H9 (cell line): ENCODE measurements at regions not wholly inside any gene's neighbourhood (a gene's known extent, or its start where the extent isn't known, plus 50 kb on each side); places are given as distances from the start of the nearest gene placed in this dataset.

ENCODE experiments used
- DNase-seq: peaks from one replicate; pipeline ENCODE4 v3.0.0-alpha.2; 2017
- H2AFZ ChIP-seq: one replicate; pipeline ENCODE4 v1.6.1; 2013; ENCODE audit warnings: mild to moderate bottlenecking, low read length, control low read depth, moderate library complexity
- H2AK5ac ChIP-seq: 2 replicates; pipeline ENCODE4 v1.6.1; 2013; ENCODE audit warnings: low read length, control low read depth, mixed read lengths; ENCODE audit not compliant: insufficient read length
- H2BK120ac ChIP-seq: one replicate; pipeline ENCODE4 v1.6.1; 2013; ENCODE audit warnings: low read depth, mild to moderate bottlenecking, low read length, control low read depth, inconsistent platforms; ENCODE audit not compliant: poor library complexity, severe bottlenecking
- H2BK12ac ChIP-seq: 2 replicates; pipeline ENCODE4 v1.6.1; 2013; ENCODE audit warnings: low read length, control low read depth, mixed read lengths, low read depth; ENCODE audit not compliant: insufficient read length
- H2BK15ac ChIP-seq: 2 replicates; pipeline ENCODE4 v1.6.1; 2013; ENCODE audit warnings: low read depth, low read length, control low read depth
- H2BK20ac ChIP-seq: one replicate; pipeline ENCODE4 v1.6.1; 2013; ENCODE audit warnings: low read depth, mild to moderate bottlenecking, low read length, control low read depth, inconsistent platforms; ENCODE audit not compliant: poor library complexity, severe bottlenecking
- H2BK5ac ChIP-seq: 2 replicates; pipeline ENCODE4 v1.6.1; 2013; ENCODE audit warnings: low read length, control low read depth, mixed read lengths; ENCODE audit not compliant: insufficient read length
- H3K14ac ChIP-seq: 2 replicates; pipeline ENCODE4 v1.6.1; 2013; ENCODE audit warnings: low read length, control low read depth; ENCODE audit not compliant: insufficient read depth
- H3K18ac ChIP-seq: 2 replicates; pipeline ENCODE4 v1.6.1; 2013; ENCODE audit warnings: low read depth, mild to moderate bottlenecking, mixed read lengths, low read length, control low read depth; ENCODE audit not compliant: insufficient read length
- H3K23ac ChIP-seq: 2 replicates; pipeline ENCODE4 v1.6.1; 2013; ENCODE audit warnings: low read length, control low read depth, mixed read lengths, low read depth; ENCODE audit not compliant: insufficient read length
- H3K23me2 ChIP-seq: 2 replicates; pipeline ENCODE4 v1.6.1; 2013; ENCODE audit warnings: low read depth, mild to moderate bottlenecking, mixed read lengths, low read length, control low read depth; ENCODE audit not compliant: insufficient read length, poor library complexity, severe bottlenecking
- H3K27ac ChIP-seq: 2 replicates; pipeline ENCODE4 v1.5.1; 2013; ENCODE audit warnings: low read length, control low read depth, mixed read lengths, low read depth; ENCODE audit not compliant: insufficient read length
- H3K27me3 ChIP-seq: 2 replicates; pipeline ENCODE4 v1.6.1; 2013; ENCODE audit warnings: low read length, control low read depth, inconsistent platforms; ENCODE audit not compliant: insufficient read depth
- H3K4ac ChIP-seq: 2 replicates; pipeline ENCODE4 v1.6.1; 2013; ENCODE audit warnings: low read depth, mild to moderate bottlenecking, control low read depth, inconsistent platforms, low read length, moderate library complexity
- H3K4me1 ChIP-seq: 2 replicates; pipeline ENCODE4 v1.6.1; 2013; ENCODE audit warnings: low read length, control low read depth, inconsistent platforms; ENCODE audit not compliant: insufficient read depth
- H3K4me2 ChIP-seq: 2 replicates; pipeline ENCODE4 v1.6.1; 2013; ENCODE audit warnings: low read length, control low read depth, mixed read lengths; ENCODE audit not compliant: insufficient read length, insufficient read depth
- H3K56ac ChIP-seq: 2 replicates; pipeline ENCODE4 v1.6.1; 2013; ENCODE audit warnings: low read depth, mild to moderate bottlenecking, mixed read lengths, low read length, control low read depth; ENCODE audit not compliant: insufficient read length
- H3K79me1 ChIP-seq: 2 replicates; pipeline ENCODE4 v1.6.1; 2013; ENCODE audit warnings: low read depth, mild to moderate bottlenecking, moderate library complexity, low read length, control low read depth, inconsistent platforms; ENCODE audit not compliant: insufficient read depth, poor library complexity, severe bottlenecking
- H3K79me2 ChIP-seq: 2 replicates; pipeline ENCODE4 v1.6.1; 2013; ENCODE audit warnings: low read length, control low read depth, inconsistent platforms; ENCODE audit not compliant: insufficient read depth
- H3K9ac ChIP-seq: 2 replicates; pipeline ENCODE4 v1.6.1; 2013; ENCODE audit warnings: low read length, control low read depth, mixed read lengths; ENCODE audit not compliant: insufficient read length; ENCODE audit errors: extremely low read depth
- H3K9me3 ChIP-seq: one replicate; pipeline ENCODE4 v1.6.1; 2013; ENCODE audit warnings: low read depth, low read length, inconsistent platforms; ENCODE audit not compliant: control insufficient read depth
- H3T11ph ChIP-seq: one replicate; pipeline ENCODE4 v1.6.1; 2013; ENCODE audit warnings: mild to moderate bottlenecking, low read length, control low read depth, inconsistent platforms
- H4K20me1 ChIP-seq: one replicate; pipeline ENCODE4 v1.6.1; 2013; ENCODE audit not compliant: control insufficient read depth, insufficient read length, insufficient read depth
- H4K5ac ChIP-seq: 2 replicates; pipeline ENCODE4 v1.6.1; 2013; ENCODE audit warnings: low read depth, mild to moderate bottlenecking, mixed read lengths, low read length, control low read depth; ENCODE audit not compliant: insufficient read length
- H4K8ac ChIP-seq: replicated peaks from 2 replicates; pipeline ENCODE4 v1.6.1; 2013; ENCODE audit warnings: low read length, control low read depth, mixed read lengths, low read depth; ENCODE audit not compliant: insufficient read length
- H4K91ac ChIP-seq: 2 replicates; pipeline ENCODE4 v1.6.1; 2013; ENCODE audit warnings: low read depth, mild to moderate bottlenecking, moderate library complexity, mixed read lengths, low read length, control low read depth; ENCODE audit not compliant: insufficient read length
- H3K27ac Mint-ChIP-seq, 3 experiments: 2 replicates in 2 of 3; 3 replicates in 1 of 3; pipeline ENCODE4 v1.8.0; 2020 to 2021; ENCODE audit warnings: mixed read lengths in 3 of 3, mild to moderate bottlenecking in 1 of 3, moderate library complexity in 1 of 3
- H3K27me3 Mint-ChIP-seq: 2 replicates; pipeline ENCODE4 v1.8.0; 2021; ENCODE audit warnings: low read depth, mild to moderate bottlenecking, moderate library complexity, mixed read lengths
- H3K36me3 Mint-ChIP-seq, 3 experiments: 2 replicates in 2 of 3; 3 replicates in 1 of 3; pipeline ENCODE4 v1.8.0; 2020 to 2021; ENCODE audit warnings: low read depth in 3 of 3, mixed read lengths in 3 of 3; ENCODE audit not compliant: insufficient read depth in 1 of 3
- H3K4me1 Mint-ChIP-seq, 2 experiments: 2 replicates each; pipeline ENCODE4 v1.8.0; 2020; ENCODE audit warnings: mixed read lengths in 2 of 2
- H3K4me3 Mint-ChIP-seq, 2 experiments: 2 replicates in 1 of 2; 3 replicates in 1 of 2; pipeline ENCODE4 v1.8.0; 2020 to 2021; ENCODE audit warnings: mild to moderate bottlenecking in 2 of 2, mixed read lengths in 2 of 2, moderate library complexity in 1 of 2
- H3K9me3 Mint-ChIP-seq, 2 experiments: 2 replicates in 1 of 2; 3 replicates in 1 of 2; pipeline ENCODE4 v1.8.0; 2020; ENCODE audit warnings: mild to moderate bottlenecking in 2 of 2, mixed read lengths in 2 of 2, moderate library complexity in 1 of 2
- WGBS: extraction: QIAGEN DNeasy Blood & Tissue Kit; methylation state at CpG from one replicate; pipeline ENCODE4 v1.1.7; 2013; ENCODE audit warnings: missing lambda C conversion rate, low lambda C conversion rate, mixed read lengths; ENCODE audit not compliant: insufficient read length; ENCODE audit errors: extremely low coverage; 5-methylcytosine and 5-hydroxymethylcytosine counted together
- TF ChIP-seq, protein P1 (sequence below): fragments of 200-600 bp; sonication (generic); conservative IDR thresholded peaks from 3 replicates; pipeline ENCODE4 v1.8.0; 2021; ENCODE audit warnings: antibody characterized with exemption, mild to moderate bottlenecking

DNA sequence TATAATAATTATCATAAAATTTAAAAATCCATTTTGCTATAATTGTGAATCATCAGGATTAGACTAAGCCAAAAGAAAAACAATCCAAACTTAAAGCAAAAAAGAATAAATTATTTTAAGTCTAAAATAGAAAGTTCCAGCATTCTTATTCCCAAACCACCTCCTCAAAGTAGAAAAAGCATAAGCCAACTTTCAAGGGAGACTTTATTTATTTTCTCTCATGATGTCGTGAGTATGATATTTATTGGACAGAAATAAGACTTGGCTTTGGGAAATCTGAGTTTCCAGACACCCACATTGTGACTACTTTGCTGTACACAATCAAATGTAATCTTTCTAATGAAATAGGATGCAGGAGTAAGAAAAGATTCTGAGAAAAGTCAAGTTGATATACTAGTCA is 372.1 kb downstream of the MTRR start:
- H3K4me1 Mint-ChIP-seq, result no peaks in the 10 kb centered on the region
- H3K9me3 Mint-ChIP-seq, result peaks cover 0 to 2% of the 10 kb centered on the region in 2 experiments; a peak in 1 of 5 replicates
- Histone ChIP-seq H3K18ac (no peak overlapping the region), H3K56ac (no peak overlapping the region), H3K23me2 (no peaks in the 10 kb centered on the region), H2AFZ (no peak overlapping the region), H4K20me1 (no peaks in the 10 kb centered on the region), H4K91ac (no peak overlapping the region), H2AK5ac (no peak overlapping the region), H4K5ac (no peak overlapping the region), H3K79me1 (no peaks in the 10 kb centered on the region), H3K9ac (no peak overlapping the region), H3K27ac (no peak overlapping the region), H4K8ac (no peak overlapping the region), H3K9me3 (no peaks in the 10 kb centered on the region), H2BK15ac (no peak overlapping the region), H3T11ph (no peak overlapping the region), H3K23ac (no peak overlapping the region), H2BK20ac (no peak overlapping the region), H3K4ac (no peak overlapping the region), H3K14ac (no peak overlapping the region), H2BK5ac (no peak overlapping the region), H3K27me3 (no peaks in the 10 kb centered on the region), H3K79me2 (no peaks in the 10 kb centered on the region), H3K4me2 (no peak overlapping the region), H3K4me1 (no peaks in the 10 kb centered on the region), H2BK12ac (no peak overlapping the region), H2BK120ac (no peak overlapping the region)
- peaks cover 4% of the 10 kb centered on the region for H3K27me3 Mint-ChIP-seq
- no peak overlapping the region for H3K4me3 Mint-ChIP-seq
- H3K27ac Mint-ChIP-seq, result no peak overlapping the region
- H3K36me3 Mint-ChIP-seq, result no peaks in the 10 kb centered on the region
- TF ChIP-seq, protein P1, sequence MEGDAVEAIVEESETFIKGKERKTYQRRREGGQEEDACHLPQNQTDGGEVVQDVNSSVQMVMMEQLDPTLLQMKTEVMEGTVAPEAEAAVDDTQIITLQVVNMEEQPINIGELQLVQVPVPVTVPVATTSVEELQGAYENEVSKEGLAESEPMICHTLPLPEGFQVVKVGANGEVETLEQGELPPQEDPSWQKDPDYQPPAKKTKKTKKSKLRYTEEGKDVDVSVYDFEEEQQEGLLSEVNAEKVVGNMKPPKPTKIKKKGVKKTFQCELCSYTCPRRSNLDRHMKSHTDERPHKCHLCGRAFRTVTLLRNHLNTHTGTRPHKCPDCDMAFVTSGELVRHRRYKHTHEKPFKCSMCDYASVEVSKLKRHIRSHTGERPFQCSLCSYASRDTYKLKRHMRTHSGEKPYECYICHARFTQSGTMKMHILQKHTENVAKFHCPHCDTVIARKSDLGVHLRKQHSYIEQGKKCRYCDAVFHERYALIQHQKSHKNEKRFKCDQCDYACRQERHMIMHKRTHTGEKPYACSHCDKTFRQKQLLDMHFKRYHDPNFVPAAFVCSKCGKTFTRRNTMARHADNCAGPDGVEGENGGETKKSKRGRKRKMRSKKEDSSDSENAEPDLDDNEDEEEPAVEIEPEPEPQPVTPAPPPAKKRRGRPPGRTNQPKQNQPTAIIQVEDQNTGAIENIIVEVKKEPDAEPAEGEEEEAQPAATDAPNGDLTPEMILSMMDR, result no peak
- DNase-seq, result no peak
- WGBS, result no CpG with 5 or more reads among the region's 1 CpG
